HCT116 (cell line): ENCODE measurements at regions not wholly inside any gene's neighbourhood (a gene's known extent, or its start where the extent isn't known, plus 50 kb on each side); places are given as distances from the start of the nearest gene placed in this dataset.

Experiments used
- EZH2 ChIP-seq: fragments of 200-600 bp; sonication (generic); IDR thresholded peaks from 2 replicates; pipeline ENCODE4 v1.6.1; 2017; ENCODE audit warnings: antibody characterized with exemption, mixed run types
- EZH2phosphoT487 ChIP-seq: fragments of 200-600 bp; IDR thresholded peaks from 2 replicates; pipeline ENCODE4 v1.6.1; 2018; ENCODE audit warnings: antibody characterized with exemption, borderline replicate concordance
- JUND ChIP-seq: IDR thresholded peaks from 2 replicates; pipeline ENCODE4 v1.6.1; 2012
- POLR2A ChIP-seq: IDR thresholded peaks from 2 replicates; pipeline ENCODE4 v1.7.0; 2011; ENCODE audit warnings: borderline replicate concordance; ENCODE audit not compliant: insufficient read depth, insufficient read length; ENCODE audit errors: extremely low read depth
- RAD21 ChIP-seq: IDR thresholded peaks from 2 replicates; pipeline ENCODE4 v1.6.1; 2012; ENCODE audit warnings: low read depth, mild to moderate bottlenecking
- ZNF274 ChIP-seq: fragments of 200-500 bp; sonication (Bioruptor generic); IDR thresholded peaks from 2 replicates; pipeline ENCODE4 v1.6.1; 2014; ENCODE audit warnings: mild to moderate bottlenecking, low read depth, low read length, inconsistent platforms
- TF ChIP-seq, protein P1 (sequence below): IDR thresholded peaks from 2 replicates; pipeline ENCODE4 v1.6.1; 2012; ENCODE audit warnings: low read depth
- TF ChIP-seq, protein P2 (sequence below), 3 experiments: fragments of 200-600 bp in 1 of 3; sonication (generic) in 1 of 3; IDR thresholded peaks in 2 of 3; conservative IDR thresholded peaks in 1 of 3; 2 replicates each; pipeline ENCODE4 v1.5.1; 2012 to 2017; ENCODE audit warnings: low read depth in 2 of 3, low read length in 2 of 3, antibody characterized with exemption in 1 of 3, borderline replicate concordance in 1 of 3, control low read depth in 1 of 3, mild to moderate bottlenecking in 1 of 3, mixed read lengths in 1 of 3, mixed run types in 1 of 3, moderate library complexity in 1 of 3; ENCODE audit not compliant: insufficient read depth in 1 of 3

DNA sequence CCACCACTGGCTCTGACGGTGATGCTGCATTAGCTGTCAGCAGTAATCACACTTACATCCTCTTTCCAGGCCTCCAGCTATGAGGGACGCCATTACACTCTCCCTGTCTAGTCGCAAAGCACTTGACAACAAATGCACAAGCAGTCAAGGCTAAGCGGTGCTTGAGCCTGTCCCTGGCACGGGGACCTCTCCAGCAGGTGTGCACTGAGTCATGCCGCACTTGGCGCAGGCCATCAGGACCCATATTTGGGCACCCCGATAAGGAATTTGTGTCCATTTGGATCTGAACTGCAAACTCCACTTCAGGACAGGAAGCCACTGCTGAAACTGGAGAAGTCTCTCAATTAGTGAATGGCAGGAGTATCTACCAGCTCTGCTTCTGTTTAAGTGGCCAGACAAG, 301.9 kb upstream of the OBI1 start:
- TF ChIP-seq EZH2 (no peak), RAD21 (no peak), ZNF274 (no peak), JUND (no peak), POLR2A (no peak), EZH2phosphoT487 (no peak)
- TF ChIP-seq, protein P1, sequence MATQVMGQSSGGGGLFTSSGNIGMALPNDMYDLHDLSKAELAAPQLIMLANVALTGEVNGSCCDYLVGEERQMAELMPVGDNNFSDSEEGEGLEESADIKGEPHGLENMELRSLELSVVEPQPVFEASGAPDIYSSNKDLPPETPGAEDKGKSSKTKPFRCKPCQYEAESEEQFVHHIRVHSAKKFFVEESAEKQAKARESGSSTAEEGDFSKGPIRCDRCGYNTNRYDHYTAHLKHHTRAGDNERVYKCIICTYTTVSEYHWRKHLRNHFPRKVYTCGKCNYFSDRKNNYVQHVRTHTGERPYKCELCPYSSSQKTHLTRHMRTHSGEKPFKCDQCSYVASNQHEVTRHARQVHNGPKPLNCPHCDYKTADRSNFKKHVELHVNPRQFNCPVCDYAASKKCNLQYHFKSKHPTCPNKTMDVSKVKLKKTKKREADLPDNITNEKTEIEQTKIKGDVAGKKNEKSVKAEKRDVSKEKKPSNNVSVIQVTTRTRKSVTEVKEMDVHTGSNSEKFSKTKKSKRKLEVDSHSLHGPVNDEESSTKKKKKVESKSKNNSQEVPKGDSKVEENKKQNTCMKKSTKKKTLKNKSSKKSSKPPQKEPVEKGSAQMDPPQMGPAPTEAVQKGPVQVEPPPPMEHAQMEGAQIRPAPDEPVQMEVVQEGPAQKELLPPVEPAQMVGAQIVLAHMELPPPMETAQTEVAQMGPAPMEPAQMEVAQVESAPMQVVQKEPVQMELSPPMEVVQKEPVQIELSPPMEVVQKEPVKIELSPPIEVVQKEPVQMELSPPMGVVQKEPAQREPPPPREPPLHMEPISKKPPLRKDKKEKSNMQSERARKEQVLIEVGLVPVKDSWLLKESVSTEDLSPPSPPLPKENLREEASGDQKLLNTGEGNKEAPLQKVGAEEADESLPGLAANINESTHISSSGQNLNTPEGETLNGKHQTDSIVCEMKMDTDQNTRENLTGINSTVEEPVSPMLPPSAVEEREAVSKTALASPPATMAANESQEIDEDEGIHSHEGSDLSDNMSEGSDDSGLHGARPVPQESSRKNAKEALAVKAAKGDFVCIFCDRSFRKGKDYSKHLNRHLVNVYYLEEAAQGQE: no peak
- TF ChIP-seq, protein P2, sequence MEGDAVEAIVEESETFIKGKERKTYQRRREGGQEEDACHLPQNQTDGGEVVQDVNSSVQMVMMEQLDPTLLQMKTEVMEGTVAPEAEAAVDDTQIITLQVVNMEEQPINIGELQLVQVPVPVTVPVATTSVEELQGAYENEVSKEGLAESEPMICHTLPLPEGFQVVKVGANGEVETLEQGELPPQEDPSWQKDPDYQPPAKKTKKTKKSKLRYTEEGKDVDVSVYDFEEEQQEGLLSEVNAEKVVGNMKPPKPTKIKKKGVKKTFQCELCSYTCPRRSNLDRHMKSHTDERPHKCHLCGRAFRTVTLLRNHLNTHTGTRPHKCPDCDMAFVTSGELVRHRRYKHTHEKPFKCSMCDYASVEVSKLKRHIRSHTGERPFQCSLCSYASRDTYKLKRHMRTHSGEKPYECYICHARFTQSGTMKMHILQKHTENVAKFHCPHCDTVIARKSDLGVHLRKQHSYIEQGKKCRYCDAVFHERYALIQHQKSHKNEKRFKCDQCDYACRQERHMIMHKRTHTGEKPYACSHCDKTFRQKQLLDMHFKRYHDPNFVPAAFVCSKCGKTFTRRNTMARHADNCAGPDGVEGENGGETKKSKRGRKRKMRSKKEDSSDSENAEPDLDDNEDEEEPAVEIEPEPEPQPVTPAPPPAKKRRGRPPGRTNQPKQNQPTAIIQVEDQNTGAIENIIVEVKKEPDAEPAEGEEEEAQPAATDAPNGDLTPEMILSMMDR (IDR thresholded peaks at IDR 0.05 in 2 of 3, conservative IDR thresholded peaks at IDR 0.05 in 1 of 3; ENCODE audit: borderline replicate concordance in 1 of 3, insufficient read depth in 1 of 3, low read depth in 2 of 3, low read length in 2 of 3): no peak
